WTC11 (cell line): ENCODE measurements at regions not wholly inside any gene's neighbourhood (a gene's known extent, or its start where the extent isn't known, plus 50 kb on each side); places are given as distances from the start of the nearest gene placed in this dataset.

Experiments used
- ATAC-seq: fragments of 200-7000 bp; cut with Tn5 transposase; 2 replicates; pipeline ENCODE4 v1.10.0; 2021; ENCODE audit warnings: mild to moderate bottlenecking, moderate library complexity
- CTCF ChIA-PET: fragments of 300-600 bp; sonication (Branson Sonifier 250); formaldehyde crosslinking; loops from one replicate; lab custom pipeline; 2021; ENCODE audit warnings: antibody characterized with exemption; lab: Charles Lee
- POLR2A ChIA-PET: fragments of 350-600 bp; sonication (Branson Sonifier 250); formaldehyde crosslinking; loops from one replicate; lab custom pipeline; 2021; ENCODE audit warnings: antibody characterized with exemption; lab: Charles Lee
- DNase-seq: peaks from one replicate; pipeline ENCODE4 v3.0.0; 2021; ENCODE audit warnings: low spot score
- H3K27ac Mint-ChIP-seq: 2 replicates; pipeline ENCODE4 v1.8.0; 2021; ENCODE audit warnings: mixed read lengths
- H3K27me3 Mint-ChIP-seq: 2 replicates; pipeline ENCODE4 v1.8.0; 2021; ENCODE audit warnings: low read depth, mild to moderate bottlenecking, moderate library complexity, mixed read lengths
- H3K36me3 Mint-ChIP-seq: 2 replicates; pipeline ENCODE4 v1.8.0; 2021; ENCODE audit warnings: mixed read lengths
- H3K4me1 Mint-ChIP-seq: 2 replicates; pipeline ENCODE4 v1.8.0; 2022; ENCODE audit warnings: mixed read lengths
- H3K4me3 Mint-ChIP-seq: 2 replicates; pipeline ENCODE4 v1.8.0; 2021; ENCODE audit warnings: mild to moderate bottlenecking, moderate library complexity, mixed read lengths
- H3K9me3 Mint-ChIP-seq: 2 replicates; pipeline ENCODE4 v1.8.0; 2021; ENCODE audit warnings: mixed read lengths
- EMX1 ChIP-seq: fragments of 250-450 bp; sonication (Bioruptor Pico); IDR thresholded peaks from 2 replicates; pipeline ENCODE4 v1.8.0; 2021; ENCODE audit warnings: mild to moderate bottlenecking
- ESRRA ChIP-seq: sonication (generic); formaldehyde crosslinking; IDR thresholded peaks from 2 replicates; pipeline ENCODE4 v1.8.1; 2022; ENCODE audit warnings: mild to moderate bottlenecking, missing genetic modification reagents, borderline replicate concordance
- ETV6 ChIP-seq: sonication (generic); formaldehyde crosslinking; IDR thresholded peaks from 2 replicates; pipeline ENCODE4 v1.8.1; 2022; ENCODE audit warnings: mild to moderate bottlenecking, missing genetic modification reagents
- GABPB1 ChIP-seq: sonication (generic); formaldehyde crosslinking; IDR thresholded peaks from 2 replicates; pipeline ENCODE4 v1.8.1; 2023; ENCODE audit warnings: mild to moderate bottlenecking, missing genetic modification reagents
- KAT7 ChIP-seq: sonication (generic); formaldehyde crosslinking; IDR thresholded peaks from 2 replicates; pipeline ENCODE4 v1.8.1; 2023; ENCODE audit warnings: missing genetic modification reagents, mild to moderate bottlenecking, borderline replicate concordance
- OVOL2 ChIP-seq: fragments of 250-450 bp; sonication (Bioruptor Pico); IDR thresholded peaks from 2 replicates; pipeline ENCODE4 v1.9.0; 2021; ENCODE audit warnings: mild to moderate bottlenecking, borderline replicate concordance
- SMAD3 ChIP-seq: sonication (generic); formaldehyde crosslinking; IDR thresholded peaks from 2 replicates; pipeline ENCODE4 v1.8.0; 2022; ENCODE audit warnings: missing genetic modification reagents, mild to moderate bottlenecking, borderline replicate concordance
- SP1 ChIP-seq: sonication (generic); formaldehyde crosslinking; conservative IDR thresholded peaks from 2 replicates; pipeline ENCODE4 v1.8.1; 2022; ENCODE audit warnings: missing genetic modification reagents
- ZNF317 ChIP-seq: sonication (generic); formaldehyde crosslinking; IDR thresholded peaks from 2 replicates; pipeline ENCODE4 v1.8.1; 2023; ENCODE audit warnings: low read depth, mild to moderate bottlenecking, moderate library complexity, missing genetic modification reagents, borderline replicate concordance
- ZNF423 ChIP-seq: fragments of 250-450 bp; sonication (Bioruptor Pico); IDR thresholded peaks from 2 replicates; pipeline ENCODE4 v2.1.2; 2022; ENCODE audit warnings: mild to moderate bottlenecking, moderate library complexity
- TF ChIP-seq, protein P1 (sequence below): sonication (generic); formaldehyde crosslinking; IDR thresholded peaks from 2 replicates; pipeline ENCODE4 v1.8.0; 2023; ENCODE audit warnings: missing genetic modification reagents
- TF ChIP-seq, protein P2 (sequence below): sonication (generic); formaldehyde crosslinking; IDR thresholded peaks from 2 replicates; pipeline ENCODE4 v1.8.1; 2023; ENCODE audit warnings: mild to moderate bottlenecking, missing genetic modification reagents, borderline replicate concordance
- TF ChIP-seq, protein P3 (sequence below): fragments of 250-450 bp; sonication (Bioruptor Pico); IDR thresholded peaks from 2 replicates; pipeline ENCODE4 v1.8.0; 2021; ENCODE audit warnings: mild to moderate bottlenecking
- TF ChIP-seq, protein P4 (sequence below): sonication (generic); formaldehyde crosslinking; IDR thresholded peaks from 2 replicates; pipeline ENCODE4 v1.8.0; 2022; ENCODE audit warnings: mild to moderate bottlenecking, missing genetic modification reagents
- TF ChIP-seq, protein P5 (sequence below): sonication (generic); formaldehyde crosslinking; IDR thresholded peaks from 2 replicates; pipeline ENCODE4 v1.8.1; 2023; ENCODE audit warnings: mild to moderate bottlenecking, missing genetic modification reagents
- TF ChIP-seq, protein P6 (sequence below): fragments of 250-450 bp; sonication (Bioruptor Pico); IDR thresholded peaks from 2 replicates; pipeline ENCODE4 v1.9.0; 2021; ENCODE audit warnings: mild to moderate bottlenecking

DNA sequence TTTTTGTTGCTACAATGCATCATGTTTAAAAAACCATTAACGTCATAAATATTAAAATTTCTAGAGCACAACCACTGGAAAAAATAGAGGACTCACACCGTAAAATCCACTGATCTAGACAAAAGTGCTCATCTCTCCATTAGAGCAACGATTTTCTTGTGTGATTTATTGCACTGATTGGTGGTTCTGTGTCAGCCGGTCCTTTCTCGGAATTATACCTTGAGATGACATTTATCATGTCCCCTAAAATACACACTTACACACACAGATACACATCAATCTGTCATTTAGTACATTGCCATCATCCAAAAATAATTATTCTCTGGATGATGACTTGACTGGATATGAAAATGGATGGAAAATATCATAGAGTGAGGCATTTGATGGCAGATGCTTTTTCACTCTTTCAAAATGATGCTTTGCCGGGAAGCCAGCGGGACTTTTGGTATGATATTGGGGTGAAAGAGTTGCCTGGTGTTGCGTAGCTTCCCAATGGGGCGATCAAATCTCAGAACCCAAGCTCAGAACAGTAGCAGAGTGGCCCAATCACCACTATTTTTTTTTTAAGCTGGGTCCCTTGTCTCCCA lies 226.6 kb downstream of the GAS1 start:
- H3K9me3 Mint-ChIP-seq = 0 out of 2 replicates have a peak, but pooled peaks cover 3% of the 10 kb centered on the region
- ATAC-seq (no peak), DNase-seq (no peak)
- no peaks in the 10 kb centered on the region for H3K27me3 Mint-ChIP-seq
- peaks cover 28% of the 10 kb centered on the region for H3K4me1 Mint-ChIP-seq
- POLR2A ChIA-PET = no interaction called here
- no peak overlapping the region for H3K4me3 Mint-ChIP-seq
- TF ChIP-seq KAT7 (CRISPR knock-in tag) (no peak), ZNF423 (CRISPR knock-in tag) (no peak), ZNF317 (CRISPR knock-in tag) (no peak), EMX1 (no peak), ESRRA (no peak), SP1 (CRISPR knock-in tag) (no peak)
- TF ChIP-seq, protein P1, sequence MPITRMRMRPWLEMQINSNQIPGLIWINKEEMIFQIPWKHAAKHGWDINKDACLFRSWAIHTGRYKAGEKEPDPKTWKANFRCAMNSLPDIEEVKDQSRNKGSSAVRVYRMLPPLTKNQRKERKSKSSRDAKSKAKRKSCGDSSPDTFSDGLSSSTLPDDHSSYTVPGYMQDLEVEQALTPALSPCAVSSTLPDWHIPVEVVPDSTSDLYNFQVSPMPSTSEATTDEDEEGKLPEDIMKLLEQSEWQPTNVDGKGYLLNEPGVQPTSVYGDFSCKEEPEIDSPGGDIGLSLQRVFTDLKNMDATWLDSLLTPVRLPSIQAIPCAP (CRISPR knock-in tag) = no peak
- H3K27ac Mint-ChIP-seq = no peak overlapping the region
- CTCF ChIA-PET = no interaction called here
- no peaks in the 10 kb centered on the region for H3K36me3 Mint-ChIP-seq

DNA sequence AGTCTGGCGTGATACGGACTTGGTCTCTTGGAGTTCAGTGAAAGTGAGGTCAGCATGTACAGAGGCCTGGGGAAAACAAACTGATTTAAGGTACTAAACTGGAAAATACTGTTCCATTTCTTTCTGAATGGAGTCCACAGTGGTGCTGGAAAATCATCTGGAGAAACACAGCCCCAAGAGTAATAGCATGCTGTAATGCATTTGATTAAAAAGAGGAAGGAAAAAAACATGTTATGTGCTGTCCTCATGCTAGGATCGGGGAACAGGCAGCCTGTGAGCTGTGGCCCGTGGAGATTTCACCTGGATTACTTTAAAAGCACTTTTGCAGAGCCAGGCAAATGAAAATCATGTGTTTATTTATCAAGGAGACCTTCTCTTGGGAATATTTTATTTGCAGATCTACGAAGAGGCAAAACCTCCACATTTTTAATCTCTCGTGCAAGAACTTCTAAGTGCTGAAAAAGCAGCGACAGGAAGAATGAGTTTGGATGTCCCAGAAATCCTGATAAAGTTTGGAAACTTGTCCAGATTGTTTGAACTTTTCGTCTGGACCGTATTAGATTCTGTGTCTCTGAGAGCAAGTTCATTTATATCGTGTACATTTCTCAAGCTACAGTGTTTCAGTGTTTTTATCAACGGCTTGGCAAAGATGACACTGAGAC lies 228.8 kb downstream of the GAS1 start:
- no peak overlapping the region for H3K27ac Mint-ChIP-seq
- TF ChIP-seq OVOL2 (CRISPR knock-in tag) (no peak), GABPB1 (no peak), ETV6 (no peak)
- TF ChIP-seq, protein P2, sequence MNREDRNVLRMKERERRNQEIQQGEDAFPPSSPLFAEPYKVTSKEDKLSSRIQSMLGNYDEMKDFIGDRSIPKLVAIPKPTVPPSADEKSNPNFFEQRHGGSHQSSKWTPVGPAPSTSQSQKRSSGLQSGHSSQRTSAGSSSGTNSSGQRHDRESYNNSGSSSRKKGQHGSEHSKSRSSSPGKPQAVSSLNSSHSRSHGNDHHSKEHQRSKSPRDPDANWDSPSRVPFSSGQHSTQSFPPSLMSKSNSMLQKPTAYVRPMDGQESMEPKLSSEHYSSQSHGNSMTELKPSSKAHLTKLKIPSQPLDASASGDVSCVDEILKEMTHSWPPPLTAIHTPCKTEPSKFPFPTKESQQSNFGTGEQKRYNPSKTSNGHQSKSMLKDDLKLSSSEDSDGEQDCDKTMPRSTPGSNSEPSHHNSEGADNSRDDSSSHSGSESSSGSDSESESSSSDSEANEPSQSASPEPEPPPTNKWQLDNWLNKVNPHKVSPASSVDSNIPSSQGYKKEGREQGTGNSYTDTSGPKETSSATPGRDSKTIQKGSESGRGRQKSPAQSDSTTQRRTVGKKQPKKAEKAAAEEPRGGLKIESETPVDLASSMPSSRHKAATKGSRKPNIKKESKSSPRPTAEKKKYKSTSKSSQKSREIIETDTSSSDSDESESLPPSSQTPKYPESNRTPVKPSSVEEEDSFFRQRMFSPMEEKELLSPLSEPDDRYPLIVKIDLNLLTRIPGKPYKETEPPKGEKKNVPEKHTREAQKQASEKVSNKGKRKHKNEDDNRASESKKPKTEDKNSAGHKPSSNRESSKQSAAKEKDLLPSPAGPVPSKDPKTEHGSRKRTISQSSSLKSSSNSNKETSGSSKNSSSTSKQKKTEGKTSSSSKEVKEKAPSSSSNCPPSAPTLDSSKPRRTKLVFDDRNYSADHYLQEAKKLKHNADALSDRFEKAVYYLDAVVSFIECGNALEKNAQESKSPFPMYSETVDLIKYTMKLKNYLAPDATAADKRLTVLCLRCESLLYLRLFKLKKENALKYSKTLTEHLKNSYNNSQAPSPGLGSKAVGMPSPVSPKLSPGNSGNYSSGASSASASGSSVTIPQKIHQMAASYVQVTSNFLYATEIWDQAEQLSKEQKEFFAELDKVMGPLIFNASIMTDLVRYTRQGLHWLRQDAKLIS (CRISPR knock-in tag) = no peak
- TF ChIP-seq, protein P3, sequence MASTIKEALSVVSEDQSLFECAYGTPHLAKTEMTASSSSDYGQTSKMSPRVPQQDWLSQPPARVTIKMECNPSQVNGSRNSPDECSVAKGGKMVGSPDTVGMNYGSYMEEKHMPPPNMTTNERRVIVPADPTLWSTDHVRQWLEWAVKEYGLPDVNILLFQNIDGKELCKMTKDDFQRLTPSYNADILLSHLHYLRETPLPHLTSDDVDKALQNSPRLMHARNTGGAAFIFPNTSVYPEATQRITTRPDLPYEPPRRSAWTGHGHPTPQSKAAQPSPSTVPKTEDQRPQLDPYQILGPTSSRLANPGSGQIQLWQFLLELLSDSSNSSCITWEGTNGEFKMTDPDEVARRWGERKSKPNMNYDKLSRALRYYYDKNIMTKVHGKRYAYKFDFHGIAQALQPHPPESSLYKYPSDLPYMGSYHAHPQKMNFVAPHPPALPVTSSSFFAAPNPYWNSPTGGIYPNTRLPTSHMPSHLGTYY = no peak
- no peak overlapping the region for H3K4me3 Mint-ChIP-seq
- CTCF ChIA-PET = no interaction called here
- H3K36me3 Mint-ChIP-seq = no peaks in the 10 kb centered on the region
- H3K9me3 Mint-ChIP-seq = peaks cover 8% of the 10 kb centered on the region
- no peak for DNase-seq
- no peak for ATAC-seq
- POLR2A ChIA-PET = no interaction called here
- H3K27me3 Mint-ChIP-seq = no peaks in the 10 kb centered on the region
- peaks cover 28% of the 10 kb centered on the region for H3K4me1 Mint-ChIP-seq

DNA sequence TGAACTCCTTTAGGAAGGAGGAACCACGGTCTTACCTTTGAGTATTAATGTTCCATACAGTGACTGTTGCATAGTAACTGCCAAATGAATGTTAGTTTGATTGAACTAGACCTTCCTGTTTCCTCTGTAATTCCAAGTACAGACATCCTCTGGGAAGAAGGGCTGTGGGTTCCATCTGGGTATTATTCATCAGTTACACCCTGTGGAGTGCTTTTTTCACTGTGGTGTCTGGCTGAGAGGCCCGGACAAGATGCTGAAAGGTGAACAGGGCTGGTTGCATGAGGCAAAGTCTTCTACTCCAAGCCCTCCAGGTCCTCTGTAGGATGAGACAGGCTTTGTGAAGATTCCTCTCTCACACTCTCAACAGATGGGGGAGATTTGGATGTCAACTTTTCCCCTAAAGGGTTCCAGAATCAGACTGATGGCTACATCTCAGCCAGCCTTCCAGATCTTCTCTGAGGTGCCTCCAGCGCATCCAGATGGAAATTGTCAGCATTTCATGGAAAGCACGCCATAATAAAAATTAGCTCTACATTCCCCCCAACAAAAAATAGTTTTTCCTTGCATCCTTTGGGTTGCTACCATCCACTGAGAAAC lies 230.9 kb downstream of the GAS1 start:
- Mint-ChIP-seq H3K4me1 (peaks cover 8% of the 10 kb centered on the region), H3K9me3 (peaks cover 8% of the 10 kb centered on the region), H3K4me3 (no peak overlapping the region), H3K27ac (no peak overlapping the region), H3K27me3 (no peaks in the 10 kb centered on the region), H3K36me3 (no peaks in the 10 kb centered on the region)
- ChIA-PET POLR2A (no interaction called here), CTCF (no interaction called here)
- ATAC-seq (no peak), DNase-seq (no peak)
- TF ChIP-seq ZNF423 (CRISPR knock-in tag) = no peak
- TF ChIP-seq, protein P4, sequence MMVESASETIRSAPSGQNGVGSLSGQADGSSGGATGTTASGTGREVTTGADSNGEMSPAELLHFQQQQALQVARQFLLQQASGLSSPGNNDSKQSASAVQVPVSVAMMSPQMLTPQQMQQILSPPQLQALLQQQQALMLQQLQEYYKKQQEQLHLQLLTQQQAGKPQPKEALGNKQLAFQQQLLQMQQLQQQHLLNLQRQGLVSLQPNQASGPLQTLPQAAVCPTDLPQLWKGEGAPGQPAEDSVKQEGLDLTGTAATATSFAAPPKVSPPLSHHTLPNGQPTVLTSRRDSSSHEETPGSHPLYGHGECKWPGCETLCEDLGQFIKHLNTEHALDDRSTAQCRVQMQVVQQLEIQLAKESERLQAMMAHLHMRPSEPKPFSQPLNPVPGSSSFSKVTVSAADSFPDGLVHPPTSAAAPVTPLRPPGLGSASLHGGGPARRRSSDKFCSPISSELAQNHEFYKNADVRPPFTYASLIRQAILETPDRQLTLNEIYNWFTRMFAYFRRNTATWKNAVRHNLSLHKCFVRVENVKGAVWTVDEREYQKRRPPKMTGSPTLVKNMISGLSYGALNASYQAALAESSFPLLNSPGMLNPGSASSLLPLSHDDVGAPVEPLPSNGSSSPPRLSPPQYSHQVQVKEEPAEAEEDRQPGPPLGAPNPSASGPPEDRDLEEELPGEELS = no peak
- TF ChIP-seq SMAD3 = no peak
- TF ChIP-seq, protein P5, sequence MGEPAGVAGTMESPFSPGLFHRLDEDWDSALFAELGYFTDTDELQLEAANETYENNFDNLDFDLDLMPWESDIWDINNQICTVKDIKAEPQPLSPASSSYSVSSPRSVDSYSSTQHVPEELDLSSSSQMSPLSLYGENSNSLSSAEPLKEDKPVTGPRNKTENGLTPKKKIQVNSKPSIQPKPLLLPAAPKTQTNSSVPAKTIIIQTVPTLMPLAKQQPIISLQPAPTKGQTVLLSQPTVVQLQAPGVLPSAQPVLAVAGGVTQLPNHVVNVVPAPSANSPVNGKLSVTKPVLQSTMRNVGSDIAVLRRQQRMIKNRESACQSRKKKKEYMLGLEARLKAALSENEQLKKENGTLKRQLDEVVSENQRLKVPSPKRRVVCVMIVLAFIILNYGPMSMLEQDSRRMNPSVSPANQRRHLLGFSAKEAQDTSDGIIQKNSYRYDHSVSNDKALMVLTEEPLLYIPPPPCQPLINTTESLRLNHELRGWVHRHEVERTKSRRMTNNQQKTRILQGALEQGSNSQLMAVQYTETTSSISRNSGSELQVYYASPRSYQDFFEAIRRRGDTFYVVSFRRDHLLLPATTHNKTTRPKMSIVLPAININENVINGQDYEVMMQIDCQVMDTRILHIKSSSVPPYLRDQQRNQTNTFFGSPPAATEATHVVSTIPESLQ (CRISPR knock-in tag) = no peak
- TF ChIP-seq, protein P1 (CRISPR knock-in tag) = no peak
- TF ChIP-seq, protein P6, sequence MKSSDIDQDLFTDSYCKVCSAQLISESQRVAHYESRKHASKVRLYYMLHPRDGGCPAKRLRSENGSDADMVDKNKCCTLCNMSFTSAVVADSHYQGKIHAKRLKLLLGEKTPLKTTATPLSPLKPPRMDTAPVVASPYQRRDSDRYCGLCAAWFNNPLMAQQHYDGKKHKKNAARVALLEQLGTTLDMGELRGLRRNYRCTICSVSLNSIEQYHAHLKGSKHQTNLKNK (CRISPR knock-in tag) = no peak
- TF ChIP-seq, protein P3 = no peak
